Pancreas (tissue), 10 donors: ENCODE measurements at regions not wholly inside any gene's neighbourhood (a gene's known extent, or its start where the extent isn't known, plus 50 kb on each side); places are given as distances from the start of the nearest gene placed in this dataset.

Source experiments
- ATAC-seq, 4 donors: fragments of 200-7000 bp; cut with Tn5 transposase; one replicate each; pipeline versions ENCODE4 v1.8.0 to v1.9.1; 2020; ENCODE audit warnings: mild to moderate bottlenecking in 4 of 4, moderate library complexity in 4 of 4
- DNase-seq, 6 donors: peaks; one replicate each; pipeline ENCODE4 v3.0.0-alpha.2; 2020
- FAIRE-seq: peaks from 2 replicates; lab custom pipeline; 2012; peaks lifted over from hg19 to GRCh38; lab: Jason Lieb, UNC
- H3K27ac ChIP-seq, 4 donors: fragments of 200-600 bp; sonication (generic); 1 replicate in 3 of 4; 2 replicates in 1 of 4; pipeline versions ENCODE4 v1.5.0 to v1.8.0; 2020
- H3K27me3 ChIP-seq, 4 donors: fragments of 200-600 bp; one replicate each; pipeline ENCODE4 v1.8.0; 2021
- H3K36me3 ChIP-seq, 3 donors: fragments of 200-600 bp; sonication (generic) in 1 of 3; one replicate each; pipeline versions ENCODE4 v1.5.0 to v1.8.0; 2020 to 2021
- H3K4me1 ChIP-seq, 3 donors: fragments of 200-600 bp; one replicate each; pipeline ENCODE4 v1.8.0; 2021
- H3K4me3 ChIP-seq, 4 donors: fragments of 200-600 bp; sonication (generic) in 2 of 4; one replicate each; pipeline versions ENCODE4 v1.5.0 to v1.8.0; 2020 to 2021
- H3K9me3 ChIP-seq, 4 donors: fragments of 200-600 bp; one replicate each; pipeline ENCODE4 v1.8.0; 2021
- WGBS, 2 donors: extraction: QIAGEN DNeasy Blood & Tissue Kit; methylation state at CpG; one replicate each; pipeline ENCODE4 v1.1.7; 2013; 5-methylcytosine and 5-hydroxymethylcytosine counted together
- intact Hi-C, 3 donors: fragments of 100-400 bp; cut with DNase I; formaldehyde crosslinking; loops; one replicate each; pipeline versions ENCODE4 v1.11.1 to v1.14.2; 2022
- TF ChIP-seq, protein P1 (sequence below), 4 donors: fragments of 200-600 bp; sonication (generic) in 3 of 4; IDR thresholded peaks; one replicate each; pipeline versions ENCODE4 v1.5.0 to v1.8.0; 2021; ENCODE audit warnings: antibody characterized with exemption in 4 of 4
- donor health status: healthy with polysubstance abuse.
- donor health status: DM: no; HTN: no; CAD: no; lungs with moderate emphysema.
- donor health status: DM: no; HTN: no; CAD: no.
- donor health status: control.
- donor health status: control.
- donor health status: Bipolar disorder and iron deficiency.
- donor health status: DM: yes; HTN: yes; CAD: no.
- donor health status: DM: no; HTN: no; CAD: no.
- donor health status: DM: no; HTN: no; CAD: no.
- donor health status: DM: yes; HTN: yes; CAD: no.

GRCh38 chr1:4550941-4551340, 103.5 kb upstream of the AJAP1 start:
- Histone ChIP-seq H3K9me3 (no peaks in the 10 kb centered on the region), H3K27ac (no peak overlapping the region), H3K4me3 (no peak overlapping the region), H3K36me3 (no peaks in the 10 kb centered on the region), H3K27me3 (no peaks in the 10 kb centered on the region), H3K4me1 (no peaks in the 10 kb centered on the region)
- WGBS, 2 donors: 15 to 17% methylated on average over 2 of the region's 2 CpGs
- FAIRE-seq (no peak), DNase-seq (no peak), ATAC-seq (no peak)
- TF ChIP-seq, protein P1, sequence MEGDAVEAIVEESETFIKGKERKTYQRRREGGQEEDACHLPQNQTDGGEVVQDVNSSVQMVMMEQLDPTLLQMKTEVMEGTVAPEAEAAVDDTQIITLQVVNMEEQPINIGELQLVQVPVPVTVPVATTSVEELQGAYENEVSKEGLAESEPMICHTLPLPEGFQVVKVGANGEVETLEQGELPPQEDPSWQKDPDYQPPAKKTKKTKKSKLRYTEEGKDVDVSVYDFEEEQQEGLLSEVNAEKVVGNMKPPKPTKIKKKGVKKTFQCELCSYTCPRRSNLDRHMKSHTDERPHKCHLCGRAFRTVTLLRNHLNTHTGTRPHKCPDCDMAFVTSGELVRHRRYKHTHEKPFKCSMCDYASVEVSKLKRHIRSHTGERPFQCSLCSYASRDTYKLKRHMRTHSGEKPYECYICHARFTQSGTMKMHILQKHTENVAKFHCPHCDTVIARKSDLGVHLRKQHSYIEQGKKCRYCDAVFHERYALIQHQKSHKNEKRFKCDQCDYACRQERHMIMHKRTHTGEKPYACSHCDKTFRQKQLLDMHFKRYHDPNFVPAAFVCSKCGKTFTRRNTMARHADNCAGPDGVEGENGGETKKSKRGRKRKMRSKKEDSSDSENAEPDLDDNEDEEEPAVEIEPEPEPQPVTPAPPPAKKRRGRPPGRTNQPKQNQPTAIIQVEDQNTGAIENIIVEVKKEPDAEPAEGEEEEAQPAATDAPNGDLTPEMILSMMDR (IDR thresholded peaks at IDR 0.05): no peak
- intact Hi-C loops: no loop called here

- intact Hi-C loops: no loop called here
- no peaks in the 10 kb centered on the region for H3K4me1 ChIP-seq
- TF ChIP-seq, protein P1 (IDR thresholded peaks at IDR 0.05): no peak
- H3K27ac ChIP-seq: no peak overlapping the region
- FAIRE-seq (no peak), DNase-seq (no peak), ATAC-seq (no peak)
- H3K9me3 ChIP-seq: no peaks in the 10 kb centered on the region
- 48 to 56% methylated on average over 6 of the region's 6 CpGs for whole genome bisulfite sequencing, 2 donors
- H3K27me3 ChIP-seq: no peaks in the 10 kb centered on the region
- H3K36me3 ChIP-seq: no peaks in the 10 kb centered on the region
- H3K4me3 ChIP-seq: no peak overlapping the region
Observed at GRCh38 chr1:4551706-4552105, 102.7 kb upstream of the AJAP1 start.

DNA sequence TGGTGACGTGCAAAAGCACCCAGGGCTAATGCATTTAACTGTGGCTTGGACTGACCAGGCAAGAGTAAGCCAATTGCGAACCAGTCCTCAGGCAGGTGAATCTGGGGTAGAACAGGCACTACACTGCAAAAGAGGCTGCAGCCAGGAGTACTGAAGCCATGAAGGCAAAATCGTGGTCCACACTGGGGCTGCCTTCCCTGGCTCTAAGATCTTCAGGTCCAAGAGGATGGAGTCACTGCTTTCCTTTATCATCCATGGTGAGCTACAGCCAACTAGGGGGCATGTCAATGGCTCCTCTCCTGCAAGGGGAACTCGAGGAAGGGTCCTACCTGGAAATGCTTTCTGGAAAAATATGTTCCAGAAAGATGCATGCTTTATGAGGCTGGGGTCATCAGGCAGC, 100.6 kb upstream of the AJAP1 start:
- 34 to 52% methylated on average over 4 of the region's 4 CpGs for WGBS, 2 donors
- intact Hi-C loops: no loop called here
- FAIRE-seq: no peak

DNA sequence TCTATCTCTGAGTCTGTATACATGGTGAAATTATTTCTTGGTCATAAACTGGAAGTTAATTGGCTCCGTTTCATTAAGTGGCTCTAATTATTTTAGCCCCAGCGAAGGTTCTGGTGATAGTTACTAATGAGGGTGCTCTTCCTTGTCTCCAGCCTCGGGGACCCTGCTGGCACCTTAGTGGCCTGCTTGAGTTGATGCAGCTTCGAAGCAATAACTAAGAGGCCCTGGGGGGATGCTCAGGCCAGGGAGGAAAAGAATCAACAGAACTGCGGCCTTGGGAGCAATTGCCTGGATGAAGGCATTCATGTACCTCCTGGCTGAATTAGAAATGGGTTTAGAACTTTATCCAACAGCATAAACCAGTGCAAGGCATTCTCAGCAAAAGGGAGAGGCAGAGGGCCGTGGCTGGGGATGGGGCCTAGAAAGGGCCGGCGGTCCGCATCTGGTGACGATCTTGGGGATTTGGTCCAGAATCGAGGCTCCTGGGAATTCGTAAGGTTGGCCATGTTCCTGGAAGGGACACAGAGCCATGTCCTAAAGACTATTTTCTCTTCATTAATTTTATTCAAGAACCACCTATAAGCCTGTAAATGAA, 100.0 kb upstream of the AJAP1 start:
- DNase-seq (no peak), FAIRE-seq (no peak), ATAC-seq (no peak)
- Histone ChIP-seq H3K9me3 (no peaks in the 10 kb centered on the region), H3K27me3 (no peaks in the 10 kb centered on the region), H3K36me3 (no peaks in the 10 kb centered on the region), H3K4me3 (no peak overlapping the region), H3K27ac (no peak overlapping the region), H3K4me1 (no peaks in the 10 kb centered on the region)
- 67 to 73% methylated on average over 12 of the region's 12 CpGs for WGBS, 2 donors
- intact Hi-C loops: no loop called here
- TF ChIP-seq, protein P1 (IDR thresholded peaks at IDR 0.05): no peak

More for the DNA sequence above, 100.6 kb upstream of the AJAP1 start:
- Histone ChIP-seq H3K9me3 (no peaks in the 10 kb centered on the region), H3K36me3 (no peaks in the 10 kb centered on the region), H3K4me1 (no peaks in the 10 kb centered on the region), H3K27ac (no peak overlapping the region), H3K27me3 (no peaks in the 10 kb centered on the region), H3K4me3 (no peak overlapping the region)
- TF ChIP-seq, protein P1 (IDR thresholded peaks at IDR 0.05): no peak
- DNase-seq (no peak), ATAC-seq (no peak)

DNA sequence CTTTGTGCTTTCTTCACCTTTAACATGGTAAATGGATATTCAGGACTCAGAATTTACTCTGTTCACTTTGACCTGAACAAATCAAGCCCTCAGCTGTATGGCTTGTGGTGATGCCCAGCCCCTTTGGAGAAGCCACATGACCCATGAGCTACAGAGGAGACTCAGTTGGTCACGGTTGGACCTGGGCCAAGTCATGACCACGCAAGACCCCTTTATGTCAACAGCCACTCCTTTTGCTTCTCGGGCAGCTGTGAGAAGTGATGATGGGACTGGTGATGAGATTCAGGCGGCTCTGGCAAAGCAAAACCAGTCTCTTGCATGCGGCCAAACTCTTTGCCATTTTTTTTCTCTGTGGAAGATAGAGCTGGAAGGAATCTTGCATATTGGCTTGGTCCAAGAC, 96.5 kb upstream of the AJAP1 start:
- TF ChIP-seq, protein P1 (IDR thresholded peaks at IDR 0.05): no peak
- Histone ChIP-seq H3K9me3 (no peaks in the 10 kb centered on the region), H3K27me3 (no peaks in the 10 kb centered on the region), H3K4me3 (no peak overlapping the region), H3K27ac (no peak overlapping the region), H3K36me3 (no peaks in the 10 kb centered on the region), H3K4me1 (no peaks in the 10 kb centered on the region)
- intact Hi-C loops: no loop called here
- 55 to 64% methylated on average over 5 of the region's 5 CpGs for WGBS, 2 donors
- DNase-seq: no peak
- FAIRE-seq: no peak
- ATAC-seq: no peak
